UCSD-AML1 (cell line): ENCODE measurements at regions not wholly inside any gene's neighbourhood (a gene's known extent, or its start where the extent isn't known, plus 50 kb on each side); places are given as distances from the start of the nearest gene placed in this dataset.

Experiments used
- DNase-seq: peaks from one replicate; lab custom pipeline; 2025; ENCODE audit not compliant: unreplicated experiment; lab: John Stamatoyannopoulos, UW

- DNase-seq, result no peak
These were observed 163.9 kb upstream of the KIT start for GRCh38 chr4:54493862-54494261.

DNA sequence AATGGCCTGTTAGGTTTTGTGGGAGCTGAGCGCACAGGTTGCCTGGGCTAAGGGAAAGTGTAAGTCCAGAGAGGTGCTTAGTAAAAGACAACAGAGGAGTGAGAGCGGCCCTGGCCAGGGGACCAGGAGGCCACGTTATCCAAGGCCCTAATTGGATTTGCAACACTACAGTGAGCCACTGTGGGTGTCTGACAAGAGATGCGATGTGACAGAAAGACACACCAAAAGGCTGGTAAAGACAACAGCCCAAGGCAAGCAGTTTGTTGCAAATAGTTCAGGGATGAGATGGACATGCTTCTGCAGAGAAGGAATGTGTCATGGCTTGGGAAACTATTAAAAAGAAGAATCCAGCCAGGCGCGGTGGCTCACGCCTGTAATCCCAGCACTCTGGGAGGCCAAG, 162.7 kb upstream of the KIT start:
- DNase-seq, result no peak

- no peak for DNase-seq
These were observed 162.1 kb upstream of the KIT start for GRCh38 chr4:54495641-54496040.

DNA sequence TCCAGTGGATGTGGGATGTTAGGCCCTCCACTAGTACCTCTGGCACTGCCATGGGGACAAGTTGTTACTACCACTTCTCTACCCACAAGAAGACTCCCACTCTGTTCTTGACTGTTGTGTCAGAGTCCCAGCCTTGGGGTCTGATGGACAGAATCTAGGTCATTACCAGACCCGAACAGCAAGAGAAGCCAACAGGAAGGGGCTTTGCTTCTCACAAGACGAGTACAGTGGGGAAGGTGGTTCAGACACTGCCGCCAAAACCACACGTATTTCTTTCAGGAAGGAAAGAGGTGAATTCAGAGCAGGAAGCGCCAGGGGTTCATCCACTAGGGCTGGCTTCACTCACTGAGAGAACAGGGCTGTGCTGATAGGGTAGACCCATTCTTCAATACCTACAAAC, 161.3 kb upstream of the KIT start:
- peak; percentile 21 for DNase-seq

DNA sequence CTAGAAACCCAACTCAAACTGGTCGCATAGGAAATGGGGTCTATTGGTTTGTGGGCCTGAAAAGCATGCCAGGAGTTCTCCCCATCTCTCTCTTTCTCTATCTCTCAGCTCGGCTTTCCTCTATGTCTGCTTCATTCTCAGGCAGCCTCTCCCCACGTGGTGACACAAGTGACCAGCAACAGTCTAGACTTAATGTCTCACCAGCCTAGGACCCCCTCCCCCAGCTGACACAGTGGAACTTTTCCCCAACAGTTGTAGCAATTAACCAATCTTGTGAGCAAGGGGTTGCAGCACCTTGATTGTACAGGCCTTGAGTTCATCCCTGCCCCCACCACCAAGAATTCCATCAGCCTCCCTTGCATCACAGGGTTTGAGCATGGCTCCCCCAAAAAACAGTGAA, 159.8 kb upstream of the KIT start:
- DNase-seq, result no peak

DNA sequence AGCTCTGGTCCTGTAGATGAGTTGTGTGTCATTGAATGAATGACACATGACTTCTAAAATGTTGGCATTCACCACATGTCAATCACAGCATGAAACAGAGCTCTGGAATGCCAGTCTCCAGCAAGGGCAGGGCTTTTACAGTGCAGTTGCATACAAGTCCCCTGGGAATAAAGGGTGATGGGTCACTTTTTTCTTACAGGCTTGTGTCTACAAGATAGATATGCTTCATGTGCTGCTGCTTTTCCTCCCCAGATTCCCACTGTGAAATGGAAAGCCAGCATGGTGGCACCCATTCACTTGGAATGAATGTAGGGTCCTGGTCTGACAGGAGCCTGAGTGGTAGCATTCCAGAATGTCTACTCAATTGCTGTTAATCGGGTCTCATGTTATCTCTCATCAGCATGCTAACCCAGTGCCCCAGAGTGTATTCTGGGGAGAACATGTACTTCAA, 159.1 kb upstream of the KIT start:
- no peak for DNase-seq

GRCh38 chr4:54499308-54500074, 158.3 kb upstream of the KIT start:
- no peak for DNase-seq

DNA sequence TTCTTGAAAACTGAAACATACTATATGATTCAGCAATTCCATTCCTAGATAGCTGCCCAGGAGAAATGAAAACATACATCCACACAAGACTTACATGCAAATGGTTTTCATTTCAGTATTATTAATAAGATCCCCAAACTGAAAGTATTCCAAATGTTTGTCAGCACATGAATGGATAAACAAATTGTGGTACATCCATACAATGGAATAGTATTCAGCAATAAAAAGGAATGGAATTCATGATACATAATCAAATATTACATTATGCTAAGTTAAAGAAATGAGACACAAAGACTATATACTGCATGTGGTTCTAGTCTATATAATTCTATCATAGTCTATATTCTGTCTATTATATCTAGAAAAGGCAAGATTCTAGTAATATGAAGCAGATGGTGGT, 152.4 kb upstream of the KIT start:
- DNase-seq, result no peak

- no peak for DNase-seq
These were observed 151.8 kb upstream of the KIT start for GRCh38 chr4:54505996-54506395.

GRCh38 chr4:54509057-54509456, 148.7 kb upstream of the KIT start:
- DNase-seq, result no peak

DNA sequence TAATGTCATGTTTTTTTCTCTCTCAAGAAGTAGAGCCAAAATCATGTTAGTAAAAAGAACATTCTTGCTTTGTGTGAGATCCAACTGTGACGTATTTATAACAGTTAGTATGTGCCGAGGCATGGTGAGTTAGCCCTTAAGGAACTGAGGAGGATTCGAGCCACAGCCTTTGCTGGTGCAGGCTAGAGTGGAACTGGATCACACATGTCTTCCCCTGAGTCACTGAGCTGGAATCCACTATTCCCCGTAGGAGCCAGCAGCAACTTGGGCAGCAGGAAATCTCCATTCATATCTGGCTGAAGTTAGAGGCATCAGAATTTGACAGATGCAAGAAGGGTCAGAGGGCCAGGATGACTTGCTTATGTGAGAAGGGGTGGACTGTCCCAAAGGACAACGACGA, 144.6 kb upstream of the KIT start:
- DNase-seq, result no peak

GRCh38 chr4:54513741-54514140, 144.0 kb upstream of the KIT start:
- DNase-seq, result no peak

GRCh38 chr4:54516556-54517215, 141.1 kb upstream of the KIT start:
- no peak for DNase-seq

- no peak for DNase-seq
These were observed 139.8 kb upstream of the KIT start for GRCh38 chr4:54517781-54518444.

DNA sequence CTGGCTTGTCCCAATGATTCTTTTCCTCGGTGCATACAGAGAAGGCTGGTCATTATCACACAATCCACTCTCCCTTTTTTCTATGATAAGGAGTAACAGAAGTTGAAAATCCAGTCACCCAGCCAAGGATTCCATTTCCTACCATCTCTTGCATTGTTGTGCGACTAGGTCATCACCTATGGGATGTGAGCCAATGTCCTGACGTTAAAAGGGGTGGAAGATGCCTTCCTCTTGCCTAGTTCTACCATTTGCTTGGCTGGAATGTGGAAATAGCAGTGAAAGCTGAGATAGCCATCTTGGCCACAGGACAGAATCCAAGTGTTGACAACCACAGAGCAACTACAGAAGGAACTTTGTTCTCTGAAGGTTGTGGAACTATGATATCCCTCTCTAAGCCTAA, 132.2 kb upstream of the KIT start:
- no peak for DNase-seq

DNA sequence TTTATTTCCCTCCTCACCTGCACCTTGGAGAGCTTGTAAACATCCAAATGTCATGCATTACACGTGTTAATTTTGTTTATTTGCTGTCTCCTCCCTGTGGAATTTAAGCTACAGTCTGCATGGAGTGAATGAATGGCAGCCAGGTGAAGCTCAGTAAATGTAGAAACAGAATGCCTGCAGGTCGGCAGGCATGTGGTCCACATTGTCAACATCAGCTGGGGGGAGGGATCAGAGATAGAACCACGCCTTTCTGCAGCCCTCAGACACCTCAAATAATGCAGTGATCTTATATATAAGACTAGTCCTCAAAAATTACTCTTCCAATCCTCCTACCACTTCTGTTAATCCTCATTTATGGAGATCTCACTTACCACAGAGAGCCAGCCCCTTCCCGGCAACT, 131.2 kb upstream of the KIT start:
- no peak for DNase-seq

DNA sequence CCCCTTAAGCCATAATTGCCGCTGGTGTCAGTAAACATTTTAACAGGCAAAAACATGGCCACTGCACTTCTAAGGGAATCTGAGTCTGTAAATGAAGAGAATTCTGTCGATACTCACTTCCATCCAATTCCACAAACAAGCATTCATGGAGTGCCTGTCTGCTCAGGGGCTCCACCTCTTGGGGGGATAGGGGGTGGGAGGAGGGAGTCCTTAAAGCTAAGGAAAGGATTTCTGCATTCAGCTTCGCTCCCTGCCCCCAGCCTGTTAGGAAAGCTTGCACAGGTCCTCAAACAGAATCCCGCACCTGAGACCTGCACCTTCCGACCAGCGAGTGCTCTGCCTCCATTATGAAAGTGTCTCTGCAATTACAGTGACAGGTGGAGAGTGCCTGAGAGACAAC, 130.2 kb upstream of the KIT start:
- no peak for DNase-seq

- DNase-seq, result no peak
These were observed 118.2 kb upstream of the KIT start for GRCh38 chr4:54539500-54540029.

DNA sequence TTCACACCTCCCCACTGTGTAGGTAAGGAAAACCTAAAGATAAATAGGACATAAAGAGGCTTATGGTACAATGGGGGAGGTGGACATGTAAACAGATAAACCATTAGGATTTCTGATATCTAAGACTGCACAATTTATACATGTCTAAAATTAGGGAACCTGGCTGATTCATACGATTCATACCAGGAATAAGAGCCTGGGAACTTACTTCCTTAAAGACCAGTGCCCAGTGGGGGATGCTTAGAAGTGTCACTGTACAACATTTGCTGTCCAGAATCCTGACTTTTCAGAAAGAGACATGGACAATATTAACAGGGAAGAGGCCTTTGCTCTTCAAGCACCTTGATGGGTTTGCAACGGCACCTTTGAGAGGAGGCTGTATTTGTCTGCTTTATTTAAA, 116.8 kb upstream of the KIT start:
- DNase-seq, result no peak

- DNase-seq, result no peak
These were observed 116.2 kb upstream of the KIT start for GRCh38 chr4:54541426-54542118.

- no peak for DNase-seq
These were observed 115.7 kb upstream of the KIT start for GRCh38 chr4:54542119-54542438.
